Left forelimb (tissue), 1 donor: ENCODE measurements at regions not wholly inside any gene's neighbourhood (a gene's known extent, or its start where the extent isn't known, plus 50 kb on each side); places are given as distances from the start of the nearest gene placed in this dataset.
"Not testable (repeated sequence)": the region's sequence is repeated elsewhere in the genome, so short reads cannot be mapped to it uniquely, and the experiment has no call there.

Source experiments
- DNase-seq: peaks from one replicate; pipeline ENCODE4 v3.0.0-alpha.2; 2018; ENCODE audit warnings: low spot score

GRCh38 chr20:40073535-40074111 lies 615.4 kb downstream of the MAFB start:
- no peak for DNase-seq

DNA sequence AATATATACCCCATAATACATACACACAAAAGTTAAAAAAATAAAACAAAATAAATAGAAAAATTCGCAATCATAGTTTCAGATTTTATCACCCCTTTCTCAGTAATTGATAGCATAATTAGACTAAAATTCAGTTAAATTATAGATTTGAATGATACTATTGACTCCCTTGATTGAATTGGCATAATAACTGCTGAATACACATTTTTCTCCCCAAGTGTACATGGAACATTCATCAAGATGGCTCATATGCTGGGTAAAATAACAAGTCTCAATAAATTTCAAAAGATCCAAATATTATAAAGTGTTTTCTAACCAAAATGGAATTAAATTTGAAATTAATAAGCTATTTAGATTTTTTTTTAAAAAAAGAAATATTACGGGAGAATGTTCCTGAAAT lies 616.1 kb downstream of the MAFB start:
- DNase-seq: no peak

DNA sequence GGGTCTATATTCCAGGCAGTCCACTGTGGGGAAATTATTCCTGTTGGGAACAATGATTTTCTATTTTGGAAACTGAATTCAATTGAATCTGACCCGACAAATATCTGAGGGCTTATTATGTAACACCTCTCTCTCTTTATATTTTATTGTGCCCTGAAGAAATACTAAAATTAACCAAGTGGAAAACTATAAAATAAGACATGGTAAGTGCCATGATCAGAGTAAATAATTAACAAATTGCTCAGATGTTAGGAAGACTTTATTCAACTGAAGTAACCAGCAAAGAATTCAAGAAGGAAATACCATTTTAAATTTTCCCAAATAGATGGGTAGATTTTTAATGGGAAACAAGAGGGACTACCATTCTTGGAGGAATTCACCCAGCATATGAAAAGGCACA lies 632.9 kb downstream of the MAFB start:
- DNase-seq: no peak

GRCh38 chr20:40055711-40056110 lies 633.3 kb downstream of the MAFB start:
- DNase-seq: no peak

DNA sequence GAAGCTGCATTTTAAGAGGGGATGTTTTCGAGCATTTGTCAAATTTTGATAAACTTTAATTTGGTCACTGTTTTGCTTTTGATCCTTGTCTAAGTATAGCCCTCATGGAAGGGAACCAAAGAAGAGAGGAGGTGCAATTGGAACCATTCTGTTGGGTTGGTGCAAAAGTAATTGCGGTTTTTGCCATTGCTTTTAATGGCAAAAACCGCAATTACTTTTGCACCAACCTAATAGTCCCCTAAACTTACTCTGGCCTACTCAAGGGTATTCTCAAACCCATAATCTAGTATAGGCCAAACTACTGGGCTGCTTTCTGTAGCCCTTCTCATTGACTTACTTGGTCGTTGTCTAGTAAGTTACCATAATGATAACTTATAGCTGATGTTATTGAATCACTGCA lies 634.7 kb downstream of the MAFB start:
- DNase-seq: no peak

- no peak for DNase-seq
Observed at GRCh38 chr20:40050596-40050995, 638.4 kb downstream of the MAFB start.

- DNase-seq: no peak
Observed at GRCh38 chr20:40049854-40050253, 639.2 kb downstream of the MAFB start.

GRCh38 chr20:40046703-40047102 lies 642.3 kb downstream of the MAFB start:
- DNase-seq: no peak

- DNase-seq: no peak
Observed at GRCh38 chr20:40037511-40037910, 651.5 kb downstream of the MAFB start.

- DNase-seq: no peak
Observed at GRCh38 chr20:40029589-40029988, 659.4 kb downstream of the MAFB start.

- no peak for DNase-seq
Observed at GRCh38 chr20:40019510-40019909, 669.5 kb downstream of the MAFB start.

DNA sequence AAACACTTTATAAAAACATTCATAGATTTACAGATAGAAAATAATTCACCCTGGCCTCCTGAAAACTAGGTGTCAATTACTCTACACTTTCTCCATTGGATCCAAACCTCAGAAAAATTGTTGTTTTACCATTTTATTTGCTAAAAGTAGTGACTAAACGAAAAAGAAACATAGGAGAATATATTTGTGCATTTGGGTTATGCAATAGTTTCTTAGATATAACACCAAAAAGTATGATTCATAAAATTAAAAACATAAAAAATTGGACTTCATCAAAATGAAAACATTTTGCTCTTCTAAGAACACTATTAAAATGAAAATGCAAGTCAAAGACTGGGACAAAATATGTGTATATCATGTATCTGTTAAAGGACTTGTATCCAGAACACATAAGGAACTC lies 671.3 kb downstream of the MAFB start:
- DNase-seq: no peak

DNA sequence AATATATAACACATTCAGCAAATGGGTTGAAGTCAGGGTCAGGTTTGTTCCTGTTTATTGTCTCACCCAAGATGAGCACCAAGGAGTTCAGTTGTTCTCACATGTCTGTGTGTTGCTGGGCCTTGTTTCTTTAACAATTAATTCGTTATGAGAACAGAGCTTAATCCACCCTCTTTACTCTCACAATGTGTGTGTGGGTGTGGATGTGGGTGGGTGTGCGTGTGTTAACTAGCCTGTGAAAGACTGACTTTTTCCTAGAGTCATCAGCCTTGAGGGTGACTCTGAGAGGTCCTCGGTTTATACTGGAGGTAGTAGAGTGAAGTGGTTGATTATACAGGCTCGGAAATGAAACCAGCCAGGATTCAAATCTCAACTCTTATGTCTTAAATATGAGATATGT lies 672.1 kb downstream of the MAFB start:
- no peak for DNase-seq

- no peak for DNase-seq
Observed at GRCh38 chr20:40016392-40016791, 672.6 kb downstream of the MAFB start.

- not testable (repeated sequence) for DNase-seq
Observed at GRCh38 chr20:40012026-40012425, 677.0 kb downstream of the MAFB start.

GRCh38 chr20:40010483-40010882 lies 678.6 kb downstream of the MAFB start:
- no peak for DNase-seq

- DNase-seq: no peak
Observed at GRCh38 chr20:40009542-40009941, 679.5 kb downstream of the MAFB start.

GRCh38 chr20:40008177-40008576 lies 680.9 kb downstream of the MAFB start:
- DNase-seq: no peak

GRCh38 chr20:40006168-40006860 lies 682.7 kb downstream of the MAFB start:
- no peak for DNase-seq

- DNase-seq: not testable (repeated sequence)
Observed at GRCh38 chr20:40004092-40004491, 684.9 kb downstream of the MAFB start.

- DNase-seq: no peak
Observed at GRCh38 chr20:39993742-39994141, 695.3 kb downstream of the MAFB start.

- no peak for DNase-seq
Observed at GRCh38 chr20:39990692-39991091, 698.3 kb downstream of the MAFB start.

DNA sequence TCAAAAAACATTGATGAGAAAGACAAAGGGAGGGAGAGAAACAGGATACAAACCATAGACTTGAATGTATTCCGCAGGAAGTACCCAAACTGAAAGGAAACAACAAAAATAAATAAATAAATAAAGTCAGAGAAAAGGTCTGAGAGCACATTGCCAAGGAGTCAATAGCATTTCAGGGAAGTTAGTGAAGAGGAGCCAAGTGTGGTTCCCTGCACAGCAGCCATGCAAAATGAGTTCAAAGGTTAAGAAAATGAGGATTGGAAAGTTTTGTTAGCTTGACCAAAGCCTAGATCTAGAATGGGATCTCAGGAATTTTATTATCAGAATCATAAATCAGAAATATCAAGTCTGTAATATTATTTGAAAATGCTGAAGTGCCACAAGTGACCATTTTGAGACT lies 700.0 kb downstream of the MAFB start:
- no peak for DNase-seq
